Lower leg skin (tissue), 3 donors: ENCODE measurements at regions not wholly inside any gene's neighbourhood (a gene's known extent, or its start where the extent isn't known, plus 50 kb on each side); places are given as distances from the start of the nearest gene placed in this dataset.

Experiments used
- POLR2A ChIP-seq, 2 donors: fragments of 450-650 bp; IDR thresholded peaks; one replicate each; pipeline ENCODE4 v1.6.1; 2016 to 2017; ENCODE audit warnings: antibody characterized with exemption in 2 of 2, mild to moderate bottlenecking in 1 of 2, moderate library complexity in 1 of 2
- TF ChIP-seq, protein P1 (sequence below), 3 donors: fragments of 450-650 bp; IDR thresholded peaks; one replicate each; pipeline ENCODE4 v1.5.1; 2016; ENCODE audit warnings: antibody characterized with exemption in 3 of 3, mild to moderate bottlenecking in 3 of 3, moderate library complexity in 2 of 3

DNA sequence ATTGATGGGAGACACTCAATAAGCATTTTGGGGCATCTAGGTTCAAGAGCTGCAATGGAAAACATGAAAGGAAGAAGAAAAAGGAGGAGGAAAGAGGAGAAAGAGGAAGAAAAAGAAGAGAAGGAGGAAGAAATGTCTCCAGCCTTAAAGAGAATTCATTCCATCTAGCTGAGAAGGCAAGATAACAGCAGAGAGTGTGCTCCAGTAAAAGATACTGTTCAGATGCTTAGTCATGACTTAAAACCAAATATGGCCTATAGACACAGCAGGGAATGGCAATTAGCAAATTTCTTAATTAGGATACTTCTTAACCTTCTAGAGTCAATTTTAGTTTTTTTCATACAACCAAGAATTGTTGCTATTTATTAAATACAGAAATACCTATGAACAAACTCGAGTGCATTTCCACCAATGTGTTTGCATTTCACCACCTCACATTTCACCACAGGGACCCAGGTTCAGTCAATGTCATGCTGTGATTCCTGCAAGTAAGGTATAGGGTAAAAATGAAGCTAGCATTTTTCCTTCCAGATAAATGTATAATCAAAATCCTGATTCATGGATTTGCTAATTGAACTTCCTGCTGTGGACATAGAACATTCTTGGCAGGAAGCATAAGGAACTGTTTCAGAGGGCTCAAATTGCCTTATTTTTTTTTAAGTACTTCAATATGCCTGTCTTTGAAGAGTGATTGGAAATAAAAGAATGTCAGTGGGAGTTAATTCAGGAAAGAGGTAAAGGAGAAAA lies 177.8 kb downstream of the RPS29 start:
- TF ChIP-seq, protein P1, sequence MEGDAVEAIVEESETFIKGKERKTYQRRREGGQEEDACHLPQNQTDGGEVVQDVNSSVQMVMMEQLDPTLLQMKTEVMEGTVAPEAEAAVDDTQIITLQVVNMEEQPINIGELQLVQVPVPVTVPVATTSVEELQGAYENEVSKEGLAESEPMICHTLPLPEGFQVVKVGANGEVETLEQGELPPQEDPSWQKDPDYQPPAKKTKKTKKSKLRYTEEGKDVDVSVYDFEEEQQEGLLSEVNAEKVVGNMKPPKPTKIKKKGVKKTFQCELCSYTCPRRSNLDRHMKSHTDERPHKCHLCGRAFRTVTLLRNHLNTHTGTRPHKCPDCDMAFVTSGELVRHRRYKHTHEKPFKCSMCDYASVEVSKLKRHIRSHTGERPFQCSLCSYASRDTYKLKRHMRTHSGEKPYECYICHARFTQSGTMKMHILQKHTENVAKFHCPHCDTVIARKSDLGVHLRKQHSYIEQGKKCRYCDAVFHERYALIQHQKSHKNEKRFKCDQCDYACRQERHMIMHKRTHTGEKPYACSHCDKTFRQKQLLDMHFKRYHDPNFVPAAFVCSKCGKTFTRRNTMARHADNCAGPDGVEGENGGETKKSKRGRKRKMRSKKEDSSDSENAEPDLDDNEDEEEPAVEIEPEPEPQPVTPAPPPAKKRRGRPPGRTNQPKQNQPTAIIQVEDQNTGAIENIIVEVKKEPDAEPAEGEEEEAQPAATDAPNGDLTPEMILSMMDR (IDR thresholded peaks at IDR 0.05): no peak
- no peak for TF ChIP-seq POLR2A (IDR thresholded peaks at IDR 0.05)
